Mesendoderm (in vitro differentiated cells): ENCODE measurements at regions not wholly inside any gene's neighbourhood (a gene's known extent, or its start where the extent isn't known, plus 50 kb on each side); places are given as distances from the start of the nearest gene placed in this dataset.

Experiments
- DNase-seq: peaks from one replicate; pipeline ENCODE4 v3.0.0; 2013
- H2AK5ac ChIP-seq: 2 replicates; pipeline ENCODE4 v1.6.1; 2013; ENCODE audit warnings: low read length, inconsistent platforms
- H2BK120ac ChIP-seq: 2 replicates; pipeline ENCODE4 v1.6.1; 2013; ENCODE audit warnings: low read depth, mild to moderate bottlenecking, low read length, moderate library complexity, mixed read lengths
- H2BK15ac ChIP-seq: replicated peaks from 2 replicates; pipeline ENCODE4 v1.6.1; 2013; ENCODE audit warnings: low read depth, mild to moderate bottlenecking, moderate library complexity
- H2BK5ac ChIP-seq: 2 replicates; pipeline ENCODE4 v1.6.1; 2013; ENCODE audit warnings: low read length, inconsistent platforms
- H3K18ac ChIP-seq: 2 replicates; pipeline ENCODE4 v1.6.1; 2013; ENCODE audit warnings: mild to moderate bottlenecking, low read length, mixed read lengths
- H3K23ac ChIP-seq: one replicate; pipeline ENCODE4 v1.6.1; 2013; ENCODE audit warnings: low read length
- H3K27ac ChIP-seq: 2 replicates; pipeline ENCODE4 v1.5.1; 2013; ENCODE audit warnings: low read depth, mild to moderate bottlenecking, inconsistent platforms, low read length, moderate library complexity
- H3K27me3 ChIP-seq: 2 replicates; pipeline ENCODE4 v1.6.1; 2013; ENCODE audit warnings: low read length, control low read depth, mild to moderate bottlenecking, inconsistent platforms; ENCODE audit not compliant: insufficient read depth, poor library complexity
- H3K36me3 ChIP-seq: 2 replicates; pipeline ENCODE4 v1.6.1; 2013; ENCODE audit warnings: low read length, inconsistent platforms; ENCODE audit not compliant: control insufficient read depth, insufficient read depth
- H3K4ac ChIP-seq: one replicate; pipeline ENCODE4 v1.6.1; 2013; ENCODE audit warnings: low read depth, mild to moderate bottlenecking, low read length, moderate library complexity
- H3K4me1 ChIP-seq: 2 replicates; pipeline ENCODE4 v1.6.1; 2013; ENCODE audit warnings: low read depth, low read length, inconsistent platforms; ENCODE audit not compliant: control insufficient read depth
- H3K4me2 ChIP-seq: 2 replicates; pipeline ENCODE4 v1.6.1; 2013; ENCODE audit warnings: low read length
- H3K4me3 ChIP-seq: 2 replicates; pipeline ENCODE4 v1.5.1; 2013; ENCODE audit warnings: mild to moderate bottlenecking, low read length
- H3K56ac ChIP-seq: one replicate; pipeline ENCODE4 v1.6.1; 2013; ENCODE audit warnings: low read length
- H3K79me1 ChIP-seq: 2 replicates; pipeline ENCODE4 v1.6.1; 2013; ENCODE audit warnings: low read length, inconsistent platforms
- H3K79me2 ChIP-seq: 2 replicates; pipeline ENCODE4 v1.6.1; 2013; ENCODE audit warnings: mild to moderate bottlenecking, low read length; ENCODE audit not compliant: control insufficient read depth, insufficient read depth
- H3K9ac ChIP-seq: 2 replicates; pipeline ENCODE4 v1.6.1; 2013; ENCODE audit warnings: low read length, inconsistent platforms
- H4K5ac ChIP-seq: one replicate; pipeline ENCODE4 v1.6.1; 2013; ENCODE audit warnings: low read length
- H4K8ac ChIP-seq: one replicate; pipeline ENCODE4 v1.6.1; 2013; ENCODE audit warnings: low read depth, mild to moderate bottlenecking, control low read depth, low read length, moderate library complexity
- WGBS: extraction: QIAGEN DNeasy Blood & Tissue Kit; methylation state at CpG from one replicate; pipeline ENCODE4 v1.1.7; 2013; ENCODE audit warnings: low lambda C conversion rate, missing lambda C conversion rate; ENCODE audit not compliant: insufficient coverage; ENCODE audit errors: extremely low coverage; 5-methylcytosine and 5-hydroxymethylcytosine counted together

GRCh38 chr9:8139756-8140155 lies 340.2 kb upstream of the DMAC1 start:
- H2AK5ac ChIP-seq: no peak overlapping the region
- no peak overlapping the region for H3K56ac ChIP-seq
- H3K79me2 ChIP-seq: no peaks in the 10 kb centered on the region
- H2BK15ac ChIP-seq: no peak overlapping the region
- no peak overlapping the region for H3K9ac ChIP-seq
- DNase-seq: no peak
- H3K4me1 ChIP-seq: peaks cover 4% of the 10 kb centered on the region
- no peak overlapping the region for H3K4ac ChIP-seq
- H3K4me2 ChIP-seq: no peak overlapping the region
- no peak overlapping the region for H4K5ac ChIP-seq
- H2BK120ac ChIP-seq: no peak overlapping the region
- H3K23ac ChIP-seq: no peak overlapping the region
- H4K8ac ChIP-seq: no peak overlapping the region
- H3K79me1 ChIP-seq: no peaks in the 10 kb centered on the region
- H2BK5ac ChIP-seq: no peak overlapping the region
- H3K27ac ChIP-seq: no peak overlapping the region
- no peaks in the 10 kb centered on the region for H3K36me3 ChIP-seq
- H3K18ac ChIP-seq: no peak overlapping the region
- H3K4me3 ChIP-seq: no peak overlapping the region
- WGBS: no CpG with 5 or more reads among the region's 1 CpG
- no peaks in the 10 kb centered on the region for H3K27me3 ChIP-seq

GRCh38 chr9:8136477-8136876 lies 336.9 kb upstream of the DMAC1 start:
- no peak for DNase-seq

DNA sequence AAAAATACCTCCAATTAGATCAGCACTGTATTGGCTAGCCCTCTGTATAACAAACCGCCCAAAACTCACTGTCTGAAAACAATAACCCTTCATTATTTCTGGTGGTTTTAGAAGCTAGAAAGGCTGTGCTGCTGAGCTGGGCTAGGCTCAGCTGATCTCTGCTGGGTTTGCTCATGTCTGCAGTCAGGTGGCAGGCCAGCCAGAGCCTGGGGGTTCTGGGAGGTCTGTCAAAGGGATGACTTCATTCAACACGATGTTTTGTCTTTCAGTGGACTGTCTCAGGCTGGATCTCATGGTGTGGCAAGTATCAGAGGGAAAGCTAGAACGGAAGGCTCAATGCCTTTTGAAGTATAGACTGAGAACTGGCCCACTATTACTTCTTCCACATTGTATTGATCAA lies 335.1 kb upstream of the DMAC1 start:
- no peak overlapping the region for H3K23ac ChIP-seq
- H3K56ac ChIP-seq: no peak overlapping the region
- no peak overlapping the region for H3K9ac ChIP-seq
- H3K18ac ChIP-seq: no peak overlapping the region
- no peaks in the 10 kb centered on the region for H3K4me1 ChIP-seq
- H3K79me2 ChIP-seq: no peaks in the 10 kb centered on the region
- DNase-seq: no peak
- no peak overlapping the region for H3K4me2 ChIP-seq
- no peak overlapping the region for H4K5ac ChIP-seq
- H3K36me3 ChIP-seq: no peaks in the 10 kb centered on the region
- no peak overlapping the region for H3K4me3 ChIP-seq
- no peak overlapping the region for H2BK15ac ChIP-seq
- no CpG with 5 or more reads among the region's 3 CpGs for WGBS
- no peak overlapping the region for H2BK120ac ChIP-seq
- H3K4ac ChIP-seq: no peak overlapping the region
- no peak overlapping the region for H2AK5ac ChIP-seq
- no peak overlapping the region for H4K8ac ChIP-seq
- no peaks in the 10 kb centered on the region for H3K79me1 ChIP-seq
- no peaks in the 10 kb centered on the region for H3K27me3 ChIP-seq
- H2BK5ac ChIP-seq: no peak overlapping the region
- no peak overlapping the region for H3K27ac ChIP-seq

More at GRCh38 chr9:8136477-8136876, 336.9 kb upstream of the DMAC1 start:
- Histone ChIP-seq H2BK120ac (no peak overlapping the region), H2BK5ac (no peak overlapping the region), H3K36me3 (no peaks in the 10 kb centered on the region), H3K79me1 (no peaks in the 10 kb centered on the region), H3K4me3 (no peak overlapping the region), H3K27ac (no peak overlapping the region), H3K18ac (no peak overlapping the region), H3K27me3 (no peaks in the 10 kb centered on the region), H3K56ac (no peak overlapping the region), H3K79me2 (no peaks in the 10 kb centered on the region), H3K4me2 (no peak overlapping the region), H3K23ac (no peak overlapping the region), H3K9ac (no peak overlapping the region), H4K5ac (no peak overlapping the region), H2AK5ac (no peak overlapping the region), H2BK15ac (no peak overlapping the region), H3K4ac (no peak overlapping the region), H4K8ac (no peak overlapping the region), H3K4me1 (peaks cover 4% of the 10 kb centered on the region)
- no CpG with 5 or more reads among the region's 1 CpG for WGBS

DNA sequence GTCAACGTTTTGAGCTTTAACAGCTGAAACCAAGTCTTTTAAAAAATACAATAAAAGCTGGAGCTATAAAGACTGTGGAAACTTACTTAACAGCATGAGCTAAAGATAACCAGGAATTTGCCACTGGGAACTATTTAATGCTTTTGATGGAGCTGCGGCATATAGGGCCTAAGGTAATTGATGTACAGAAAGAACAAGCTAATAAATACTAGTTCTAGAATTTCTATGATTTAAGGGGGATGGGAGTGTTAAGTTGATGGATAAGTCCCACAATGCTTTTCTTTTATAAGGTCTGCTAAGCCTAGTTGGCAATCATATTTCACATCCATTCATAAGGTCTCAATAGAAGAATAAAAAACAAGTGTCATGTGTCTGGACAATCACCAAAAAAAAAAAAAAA lies 334.0 kb upstream of the DMAC1 start:
- Histone ChIP-seq H4K5ac (no peak overlapping the region), H3K23ac (no peak overlapping the region), H2BK5ac (no peak overlapping the region), H3K27ac (no peak overlapping the region), H3K18ac (no peak overlapping the region), H2BK15ac (no peak overlapping the region), H2BK120ac (no peak overlapping the region), H3K4me3 (no peak overlapping the region), H3K4me1 (no peaks in the 10 kb centered on the region), H3K27me3 (no peaks in the 10 kb centered on the region), H3K56ac (no peak overlapping the region), H3K4me2 (no peak overlapping the region), H3K9ac (no peak overlapping the region), H3K36me3 (no peaks in the 10 kb centered on the region), H3K79me2 (no peaks in the 10 kb centered on the region), H3K4ac (no peak overlapping the region), H4K8ac (no peak overlapping the region), H2AK5ac (no peak overlapping the region), H3K79me1 (no peaks in the 10 kb centered on the region)
- no CpG with 5 or more reads among the region's 2 CpGs for WGBS
- no peak for DNase-seq

DNA sequence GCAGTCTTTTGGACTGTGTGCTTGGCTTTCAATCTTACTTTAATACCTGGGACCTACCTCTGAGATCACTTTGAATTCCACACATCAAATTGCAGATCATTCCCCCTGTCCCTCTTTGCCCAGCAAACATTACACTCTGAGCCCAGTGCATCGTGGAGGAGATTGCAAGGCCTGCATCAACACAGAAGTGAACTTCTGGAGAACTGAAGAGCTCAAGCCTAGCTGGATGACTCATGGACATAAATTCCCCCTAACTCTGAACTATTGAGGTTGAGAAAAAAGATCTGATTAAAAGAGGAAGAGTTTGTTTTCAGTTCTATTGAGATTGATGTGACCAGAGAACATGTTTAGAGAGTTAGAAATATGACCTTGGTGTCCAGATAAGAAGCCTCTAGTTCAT lies 316.0 kb upstream of the DMAC1 start:
- no peak overlapping the region for H3K4me2 ChIP-seq
- no peaks in the 10 kb centered on the region for H3K36me3 ChIP-seq
- no CpG with 5 or more reads among the region's 1 CpG for WGBS
- no peak overlapping the region for H2AK5ac ChIP-seq
- H3K27ac ChIP-seq: no peak overlapping the region
- H3K4me3 ChIP-seq: no peak overlapping the region
- no peak overlapping the region for H3K18ac ChIP-seq
- no peak overlapping the region for H3K9ac ChIP-seq
- DNase-seq: no peak
- H2BK5ac ChIP-seq: no peak overlapping the region
- H4K8ac ChIP-seq: no peak overlapping the region
- peaks cover 2% of the 10 kb centered on the region for H3K4me1 ChIP-seq
- no peaks in the 10 kb centered on the region for H3K79me1 ChIP-seq
- no peak overlapping the region for H4K5ac ChIP-seq
- no peak overlapping the region for H3K4ac ChIP-seq
- no peak overlapping the region for H2BK15ac ChIP-seq
- no peak overlapping the region for H2BK120ac ChIP-seq
- H3K27me3 ChIP-seq: no peaks in the 10 kb centered on the region
- no peak overlapping the region for H3K56ac ChIP-seq
- H3K79me2 ChIP-seq: no peaks in the 10 kb centered on the region
- no peak overlapping the region for H3K23ac ChIP-seq

GRCh38 chr9:8114826-8115225 lies 315.2 kb upstream of the DMAC1 start:
- Histone ChIP-seq H3K56ac (no peak overlapping the region), H3K79me1 (no peaks in the 10 kb centered on the region), H3K36me3 (no peaks in the 10 kb centered on the region), H3K4me3 (no peak overlapping the region), H3K27me3 (no peaks in the 10 kb centered on the region), H2BK5ac (no peak overlapping the region), H2AK5ac (no peak overlapping the region), H3K4ac (no peak overlapping the region), H2BK120ac (no peak overlapping the region), H4K5ac (no peak overlapping the region), H4K8ac (no peak overlapping the region), H3K9ac (no peak overlapping the region), H3K79me2 (no peaks in the 10 kb centered on the region), H3K4me2 (no peak overlapping the region), H3K4me1 (peaks cover 2% of the 10 kb centered on the region), H2BK15ac (no peak overlapping the region), H3K18ac (no peak overlapping the region), H3K23ac (no peak overlapping the region), H3K27ac (no peak overlapping the region)
- no CpG with 5 or more reads among the region's 1 CpG for WGBS
- DNase-seq: no peak
